SK-N-MC (cell line): ENCODE measurements at regions not wholly inside any gene's neighbourhood (a gene's known extent, or its start where the extent isn't known, plus 50 kb on each side); places are given as distances from the start of the nearest gene placed in this dataset.

Experiments
- DNase-seq: peaks from one replicate; pipeline ENCODE4 v3.0.0-alpha.2; 2011; ENCODE audit warnings: low read depth, low spot score
- H3K27ac ChIP-seq: fragments of 200-600 bp; sonication (generic); 2 replicates; pipeline ENCODE4 v1.5.1; 2016; ENCODE audit warnings: mixed run types
- H3K36me3 ChIP-seq: fragments of 200-600 bp; sonication (generic); 2 replicates; pipeline ENCODE4 v1.6.1; 2017; ENCODE audit warnings: antibody characterized with exemption, low read length, mixed read lengths; ENCODE audit not compliant: insufficient read depth
- H3K4me3 ChIP-seq: fragments of 200-600 bp; sonication (generic); 2 replicates; pipeline ENCODE4 v1.5.1; 2016
- H3K9ac ChIP-seq: fragments of 200-600 bp; sonication (generic); 2 replicates; pipeline ENCODE4 v1.8.0; 2017; ENCODE audit warnings: mixed run types, mixed read lengths; ENCODE audit not compliant: insufficient read length
- H3K9me3 ChIP-seq: fragments of 200-600 bp; sonication (generic); 2 replicates; pipeline ENCODE4 v1.6.1; 2017; ENCODE audit warnings: low read depth, mild to moderate bottlenecking, antibody characterized with exemption, low read length, moderate library complexity, mixed read lengths
- EZH2 ChIP-seq: fragments of 200-600 bp; sonication (generic); IDR thresholded peaks from one replicate; pipeline ENCODE4 v1.6.1; 2017; ENCODE audit warnings: antibody characterized with exemption
- FOXP2 ChIP-seq: optimal IDR thresholded peaks from 2 replicates; pipeline ENCODE3; 2011; ENCODE audit warnings: mild to moderate bottlenecking, moderate library complexity; ENCODE audit not compliant: insufficient read depth; ENCODE audit errors: extremely low read length, control extremely low read depth
- POLR2AphosphoS5 ChIP-seq: IDR thresholded peaks from 2 replicates; pipeline ENCODE4 v1.6.1; 2012; ENCODE audit warnings: mild to moderate bottlenecking, low read depth, low read length, borderline replicate concordance

- no peaks in the 10 kb centered on the region for H3K9me3 ChIP-seq
- H3K4me3 ChIP-seq: no peak overlapping the region
- H3K27ac ChIP-seq: no peak overlapping the region
- no peak for TF ChIP-seq FOXP2
- TF ChIP-seq POLR2AphosphoS5: no peak
- TF ChIP-seq EZH2: no peak
- DNase-seq: no peak
- H3K36me3 ChIP-seq: no peaks in the 10 kb centered on the region
- H3K9ac ChIP-seq: no peak overlapping the region
Observed at GRCh38 chr5:91521334-91521733, 138.2 kb upstream of the ARRDC3 start.

GRCh38 chr5:91514400-91514799, 131.3 kb upstream of the ARRDC3 start:
- Histone ChIP-seq H3K4me3 (no peak overlapping the region), H3K27ac (no peak overlapping the region)
- no peak for DNase-seq

GRCh38 chr5:91503321-91503720, 120.2 kb upstream of the ARRDC3 start:
- Histone ChIP-seq H3K9me3 (no peaks in the 10 kb centered on the region), H3K36me3 (no peaks in the 10 kb centered on the region), H3K4me3 (no peak overlapping the region), H3K27ac (0 out of 2 replicates have a peak overlapping the region, but pooled peaks have one; percentile 18), H3K9ac (no peak overlapping the region)
- DNase-seq: no peak
- TF ChIP-seq EZH2 (no peak), FOXP2 (no peak), POLR2AphosphoS5 (no peak)

More at GRCh38 chr5:91514400-91514799, 131.3 kb upstream of the ARRDC3 start:
- TF ChIP-seq FOXP2 (no peak), POLR2AphosphoS5 (no peak), EZH2 (no peak)
- Histone ChIP-seq H3K9me3 (0 out of 2 replicates have a peak, but pooled peaks cover 3% of the 10 kb centered on the region), H3K36me3 (no peaks in the 10 kb centered on the region), H3K9ac (no peak overlapping the region)

GRCh38 chr5:91500758-91501157, 117.6 kb upstream of the ARRDC3 start:
- no peaks in the 10 kb centered on the region for H3K9me3 ChIP-seq
- no peaks in the 10 kb centered on the region for H3K36me3 ChIP-seq
- H3K27ac ChIP-seq: peak overlapping the region; percentile 79
- H3K9ac ChIP-seq: peak overlapping the region; percentile 2
- H3K4me3 ChIP-seq: peak overlapping the region; percentile 27
- TF ChIP-seq FOXP2 (no peak), POLR2AphosphoS5 (no peak), EZH2 (no peak)
- no peak for DNase-seq

GRCh38 chr5:91499943-91500531, 116.9 kb upstream of the ARRDC3 start:
- DNase-seq: peak; percentile 77
- Histone ChIP-seq H3K36me3 (no peaks in the 10 kb centered on the region), H3K9me3 (no peaks in the 10 kb centered on the region), H3K27ac (peak overlapping the region; percentile 79), H3K9ac (peak overlapping the region; percentile 2), H3K4me3 (peak overlapping the region; percentile 27)
- TF ChIP-seq FOXP2: no peak
- no peak for TF ChIP-seq EZH2
- TF ChIP-seq POLR2AphosphoS5: no peak

GRCh38 chr5:91495699-91496098, 112.6 kb upstream of the ARRDC3 start:
- Histone ChIP-seq H3K9ac (no peak overlapping the region), H3K4me3 (no peak overlapping the region), H3K27ac (no peak overlapping the region), H3K36me3 (no peaks in the 10 kb centered on the region), H3K9me3 (no peaks in the 10 kb centered on the region)
- no peak for DNase-seq
- TF ChIP-seq POLR2AphosphoS5 (no peak), FOXP2 (no peak), EZH2 (no peak)

GRCh38 chr5:91494447-91494996, 111.4 kb upstream of the ARRDC3 start:
- Histone ChIP-seq H3K9me3 (no peaks in the 10 kb centered on the region), H3K27ac (peak overlapping the region; percentile 27; the same call in 1 of the 2 replicates), H3K9ac (no peak overlapping the region), H3K36me3 (no peaks in the 10 kb centered on the region), H3K4me3 (no peak overlapping the region)
- DNase-seq: no peak
- TF ChIP-seq FOXP2: no peak
- no peak for TF ChIP-seq POLR2AphosphoS5
- no peak for TF ChIP-seq EZH2

- Histone ChIP-seq H3K9me3 (no peaks in the 10 kb centered on the region), H3K27ac (no peak overlapping the region), H3K36me3 (no peaks in the 10 kb centered on the region), H3K4me3 (no peak overlapping the region), H3K9ac (no peak overlapping the region)
- no peak for DNase-seq
- no peak for TF ChIP-seq EZH2
- TF ChIP-seq POLR2AphosphoS5: no peak
- no peak for TF ChIP-seq FOXP2
Observed at GRCh38 chr5:91493086-91493485, 110.0 kb upstream of the ARRDC3 start.

- no peak for TF ChIP-seq EZH2
- no peak for DNase-seq
- H3K9ac ChIP-seq: no peak overlapping the region
- H3K4me3 ChIP-seq: no peak overlapping the region
- H3K36me3 ChIP-seq: no peaks in the 10 kb centered on the region
- H3K27ac ChIP-seq: no peak overlapping the region
- H3K9me3 ChIP-seq: no peaks in the 10 kb centered on the region
Observed at GRCh38 chr5:91491229-91491628, 108.1 kb upstream of the ARRDC3 start.
